HUES48 (cell line): ENCODE measurements at regions not wholly inside any gene's neighbourhood (a gene's known extent, or its start where the extent isn't known, plus 50 kb on each side); places are given as distances from the start of the nearest gene placed in this dataset.
"Not testable (repeated sequence)": the region's sequence is repeated elsewhere in the genome, so short reads cannot be mapped to it uniquely, and the experiment has no call there.

ENCODE experiments used
- H3K27ac ChIP-seq: one replicate; pipeline ENCODE4 v1.7.0; 2013; ENCODE audit warnings: low read depth, low read length, inconsistent platforms
- H3K27me3 ChIP-seq: 2 replicates; pipeline ENCODE4 v1.6.1; 2013; ENCODE audit warnings: mild to moderate bottlenecking, low read length; ENCODE audit not compliant: control insufficient read depth, insufficient read depth
- H3K36me3 ChIP-seq: 2 replicates; pipeline ENCODE4 v1.6.1; 2013; ENCODE audit warnings: low read length; ENCODE audit not compliant: control insufficient read depth, insufficient read depth
- H3K4me1 ChIP-seq: 2 replicates; pipeline ENCODE4 v1.6.1; 2013; ENCODE audit warnings: mild to moderate bottlenecking, low read length; ENCODE audit not compliant: control insufficient read depth, insufficient read depth
- H3K4me3 ChIP-seq: 2 replicates; pipeline ENCODE4 v1.5.1; 2013; ENCODE audit warnings: mild to moderate bottlenecking, low read depth, low read length
- H3K9ac ChIP-seq: 2 replicates; pipeline ENCODE4 v1.6.1; 2013; ENCODE audit warnings: mild to moderate bottlenecking, low read depth, low read length, moderate library complexity
- H3K9me3 ChIP-seq: 2 replicates; pipeline ENCODE4 v1.6.1; 2013; ENCODE audit warnings: low read length; ENCODE audit not compliant: control insufficient read depth, insufficient read depth

GRCh38 chr5:25435882-25436281 is 791.1 kb upstream of the CDH10 start:
- Histone ChIP-seq H3K4me3 (0 out of 2 replicates have a peak overlapping the region, but pooled peaks have one; percentile 24), H3K9ac (no peak overlapping the region), H3K27me3 (no peaks in the 10 kb centered on the region), H3K36me3 (peaks cover 97% of the 10 kb centered on the region), H3K9me3 (no peaks in the 10 kb centered on the region), H3K27ac (no peak overlapping the region), H3K4me1 (peaks cover 27% of the 10 kb centered on the region)

- H3K4me1 ChIP-seq, result no peaks in the 10 kb centered on the region
- peaks cover 61% of the 10 kb centered on the region for H3K36me3 ChIP-seq
- H3K4me3 ChIP-seq, result no peak overlapping the region
- no peak overlapping the region for H3K9ac ChIP-seq
- H3K9me3 ChIP-seq, result no peaks in the 10 kb centered on the region
- no peak overlapping the region for H3K27ac ChIP-seq
- no peaks in the 10 kb centered on the region for H3K27me3 ChIP-seq
Measured at GRCh38 chr5:25427240-25427639, 782.5 kb upstream of the CDH10 start.

- H3K9me3 ChIP-seq, result no peaks in the 10 kb centered on the region
- no peak overlapping the region for H3K4me3 ChIP-seq
- H3K4me1 ChIP-seq, result no peaks in the 10 kb centered on the region
- no peak overlapping the region for H3K9ac ChIP-seq
- H3K27ac ChIP-seq, result no peak overlapping the region
- H3K36me3 ChIP-seq, result peaks cover 47% of the 10 kb centered on the region
- no peaks in the 10 kb centered on the region for H3K27me3 ChIP-seq
Measured at GRCh38 chr5:25423271-25423670, 778.5 kb upstream of the CDH10 start.

- Histone ChIP-seq H3K27me3 (no peaks in the 10 kb centered on the region), H3K4me1 (no peaks in the 10 kb centered on the region), H3K9me3 (no peaks in the 10 kb centered on the region), H3K27ac (no peak overlapping the region), H3K4me3 (no peak overlapping the region), H3K36me3 (peaks cover 24% of the 10 kb centered on the region), H3K9ac (no peak overlapping the region)
Measured at GRCh38 chr5:25419684-25420083, 774.9 kb upstream of the CDH10 start.

- Histone ChIP-seq H3K36me3 (peaks cover 21% of the 10 kb centered on the region), H3K9me3 (no peaks in the 10 kb centered on the region), H3K9ac (no peak overlapping the region), H3K27me3 (no peaks in the 10 kb centered on the region), H3K4me3 (no peak overlapping the region), H3K4me1 (no peaks in the 10 kb centered on the region), H3K27ac (no peak overlapping the region)
Measured at GRCh38 chr5:25418978-25419377, 774.2 kb upstream of the CDH10 start.

GRCh38 chr5:25418319-25418859 is 773.6 kb upstream of the CDH10 start:
- H3K27me3 ChIP-seq, result no peaks in the 10 kb centered on the region
- H3K36me3 ChIP-seq, result peaks cover 22% of the 10 kb centered on the region
- H3K4me3 ChIP-seq, result no peak overlapping the region
- no peak overlapping the region for H3K27ac ChIP-seq
- no peaks in the 10 kb centered on the region for H3K9me3 ChIP-seq
- no peaks in the 10 kb centered on the region for H3K4me1 ChIP-seq
- H3K9ac ChIP-seq, result no peak overlapping the region

GRCh38 chr5:25416960-25417359 is 772.2 kb upstream of the CDH10 start:
- H3K36me3 ChIP-seq, result peaks cover 24% of the 10 kb centered on the region
- no peak overlapping the region for H3K4me3 ChIP-seq
- no peaks in the 10 kb centered on the region for H3K9me3 ChIP-seq
- H3K4me1 ChIP-seq, result no peaks in the 10 kb centered on the region
- no peak overlapping the region for H3K9ac ChIP-seq
- H3K27ac ChIP-seq, result no peak overlapping the region
- no peaks in the 10 kb centered on the region for H3K27me3 ChIP-seq

- Histone ChIP-seq H3K4me1 (no peaks in the 10 kb centered on the region), H3K9ac (no peak overlapping the region), H3K27me3 (no peaks in the 10 kb centered on the region)
Measured at GRCh38 chr5:25415970-25416369, 771.2 kb upstream of the CDH10 start.

GRCh38 chr5:25414742-25415141 is 770.0 kb upstream of the CDH10 start:
- H3K4me3 ChIP-seq, result no peak overlapping the region
- no peaks in the 10 kb centered on the region for H3K27me3 ChIP-seq
- H3K4me1 ChIP-seq, result no peaks in the 10 kb centered on the region
- H3K9ac ChIP-seq, result no peak overlapping the region
- H3K36me3 ChIP-seq, result peaks cover 5% of the 10 kb centered on the region
- no peaks in the 10 kb centered on the region for H3K9me3 ChIP-seq
- no peak overlapping the region for H3K27ac ChIP-seq

More at GRCh38 chr5:25415970-25416369, 771.2 kb upstream of the CDH10 start:
- Histone ChIP-seq H3K27ac (no peak overlapping the region), H3K9me3 (no peaks in the 10 kb centered on the region), H3K36me3 (peaks cover 17% of the 10 kb centered on the region), H3K4me3 (no peak overlapping the region)

- H3K27ac ChIP-seq, result no peak overlapping the region
- peaks cover 8% of the 10 kb centered on the region for H3K36me3 ChIP-seq
- no peaks in the 10 kb centered on the region for H3K27me3 ChIP-seq
- H3K9me3 ChIP-seq, result no peaks in the 10 kb centered on the region
- no peak overlapping the region for H3K9ac ChIP-seq
- H3K4me1 ChIP-seq, result no peaks in the 10 kb centered on the region
- no peak overlapping the region for H3K4me3 ChIP-seq
Measured at GRCh38 chr5:25412116-25412661, 767.4 kb upstream of the CDH10 start.

GRCh38 chr5:25407365-25407764 is 762.6 kb upstream of the CDH10 start:
- not testable (repeated sequence) for H3K9me3 ChIP-seq, H3K4me1 ChIP-seq, H3K9ac ChIP-seq, H3K36me3 ChIP-seq, H3K4me3 ChIP-seq, H3K27ac ChIP-seq, H3K27me3 ChIP-seq
